Sigmoid colon (tissue), 6 donors: ENCODE measurements at regions not wholly inside any gene's neighbourhood (a gene's known extent, or its start where the extent isn't known, plus 50 kb on each side); places are given as distances from the start of the nearest gene placed in this dataset.

Source experiments
- DNase-seq: peaks from one replicate; pipeline ENCODE4 v3.0.0-alpha.2; 2019
- H3K27ac ChIP-seq, 4 donors: fragments of 200-600 bp; sonication (generic); one replicate each; pipeline ENCODE4 v1.5.1; 2016 to 2019; ENCODE audit warnings: mild to moderate bottlenecking in 1 of 4
- H3K27me3 ChIP-seq, 3 donors: fragments of 200-600 bp; sonication (generic); one replicate each; pipeline ENCODE4 v1.5.1; 2019; ENCODE audit warnings: mild to moderate bottlenecking in 1 of 3
- H3K36me3 ChIP-seq, 4 donors: fragments of 200-600 bp; sonication (generic); one replicate each; pipeline ENCODE4 v1.5.1; 2016 to 2019
- H3K4me1 ChIP-seq, 4 donors: fragments of 200-600 bp; sonication (generic); one replicate each; pipeline ENCODE4 v1.5.1; 2017 to 2019
- H3K4me3 ChIP-seq, 4 donors: fragments of 200-600 bp; sonication (generic); one replicate each; pipeline ENCODE4 v1.5.1; 2017 to 2019; ENCODE audit warnings: mild to moderate bottlenecking in 2 of 4, moderate library complexity in 1 of 4
- H3K9me3 ChIP-seq, 4 donors: fragments of 200-600 bp in 3 of 4; sonication (generic) in 3 of 4; one replicate each; pipeline versions ENCODE4 v1.5.1 to v1.6.1; 2013 to 2019
- EP300 ChIP-seq, 4 donors: sonication (generic); formaldehyde crosslinking; IDR thresholded peaks; one replicate each; pipeline ENCODE4 v1.6.1; 2017; ENCODE audit warnings: antibody characterized with exemption in 4 of 4
- POLR2A ChIP-seq, 2 donors: fragments of 450-650 bp; IDR thresholded peaks; one replicate each; pipeline ENCODE4 v1.6.1; 2016; ENCODE audit warnings: antibody characterized with exemption in 2 of 2, mild to moderate bottlenecking in 2 of 2, moderate library complexity in 2 of 2
- POLR2AphosphoS5 ChIP-seq, 4 donors: sonication (generic); formaldehyde crosslinking; IDR thresholded peaks; one replicate each; pipeline ENCODE4 v1.6.1; 2017; ENCODE audit warnings: antibody characterized with exemption in 4 of 4
- WGBS, 2 donors: extraction: QIAGEN DNeasy Blood & Tissue Kit; methylation state at CpG; one replicate each; pipeline ENCODE4 v1.1.7; 2013; 5-methylcytosine and 5-hydroxymethylcytosine counted together
- intact Hi-C: fragments of 100-400 bp; cut with DNase I; formaldehyde crosslinking; loops from one replicate; pipeline ENCODE4 v1.15.1; 2023
- TF ChIP-seq, protein P1 (sequence below), 4 experiments: fragments of 450-650 bp in 3 of 4; fragments of 200-600 bp in 1 of 4; IDR thresholded peaks; one replicate each; pipeline ENCODE4 v1.5.1; 2016 to 2019; ENCODE audit warnings: antibody characterized with exemption in 4 of 4, mild to moderate bottlenecking in 3 of 4, moderate library complexity in 2 of 4
- donor health status: healthy with polysubstance abuse.
- donor health status: healthy.

DNA sequence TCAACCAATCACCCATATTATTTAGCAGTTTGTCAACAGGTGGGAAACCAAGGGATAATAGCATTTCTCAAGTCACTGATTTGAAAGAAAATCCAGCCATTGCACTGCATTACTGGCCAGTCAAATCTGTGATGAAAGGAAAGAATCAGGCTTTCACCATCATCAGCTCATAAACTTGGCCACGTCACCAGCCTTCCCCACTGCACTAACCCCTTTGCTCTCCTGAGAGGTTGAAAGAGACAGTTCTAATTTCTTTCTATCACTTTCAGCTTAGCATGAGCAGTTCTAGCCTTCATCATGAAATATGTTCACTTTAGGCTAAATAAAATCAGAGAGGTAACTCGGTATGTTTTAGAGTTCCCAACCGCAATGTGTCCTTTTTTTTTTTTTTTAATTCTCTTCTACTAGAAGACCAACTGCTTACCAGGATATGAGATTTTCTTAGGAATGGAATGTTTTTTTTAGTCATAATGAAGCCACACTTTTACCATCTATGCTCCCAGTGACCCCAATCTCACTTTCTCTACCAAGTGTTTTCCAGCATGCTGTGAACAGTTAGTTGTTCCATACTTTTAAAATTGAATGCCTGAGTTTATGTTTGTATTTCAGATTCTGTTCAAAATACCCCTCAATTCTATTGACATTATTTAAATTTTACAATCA, 55.7 kb upstream of the SLC7A11 start:
- Histone ChIP-seq H3K36me3 (no peaks in the 10 kb centered on the region), H3K4me1 (no peaks in the 10 kb centered on the region), H3K9me3 (no peaks in the 10 kb centered on the region), H3K4me3 (no peak overlapping the region), H3K27me3 (no peaks in the 10 kb centered on the region), H3K27ac (no peak overlapping the region)
- TF ChIP-seq POLR2AphosphoS5 (IDR thresholded peaks at IDR 0.05) (no peak), POLR2A (IDR thresholded peaks at IDR 0.05) (no peak), EP300 (IDR thresholded peaks at IDR 0.05) (no peak)
- TF ChIP-seq, protein P1, sequence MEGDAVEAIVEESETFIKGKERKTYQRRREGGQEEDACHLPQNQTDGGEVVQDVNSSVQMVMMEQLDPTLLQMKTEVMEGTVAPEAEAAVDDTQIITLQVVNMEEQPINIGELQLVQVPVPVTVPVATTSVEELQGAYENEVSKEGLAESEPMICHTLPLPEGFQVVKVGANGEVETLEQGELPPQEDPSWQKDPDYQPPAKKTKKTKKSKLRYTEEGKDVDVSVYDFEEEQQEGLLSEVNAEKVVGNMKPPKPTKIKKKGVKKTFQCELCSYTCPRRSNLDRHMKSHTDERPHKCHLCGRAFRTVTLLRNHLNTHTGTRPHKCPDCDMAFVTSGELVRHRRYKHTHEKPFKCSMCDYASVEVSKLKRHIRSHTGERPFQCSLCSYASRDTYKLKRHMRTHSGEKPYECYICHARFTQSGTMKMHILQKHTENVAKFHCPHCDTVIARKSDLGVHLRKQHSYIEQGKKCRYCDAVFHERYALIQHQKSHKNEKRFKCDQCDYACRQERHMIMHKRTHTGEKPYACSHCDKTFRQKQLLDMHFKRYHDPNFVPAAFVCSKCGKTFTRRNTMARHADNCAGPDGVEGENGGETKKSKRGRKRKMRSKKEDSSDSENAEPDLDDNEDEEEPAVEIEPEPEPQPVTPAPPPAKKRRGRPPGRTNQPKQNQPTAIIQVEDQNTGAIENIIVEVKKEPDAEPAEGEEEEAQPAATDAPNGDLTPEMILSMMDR (IDR thresholded peaks at IDR 0.05): no peak
- DNase-seq: no peak
- intact Hi-C loops: no loop called here
- 76 to 81% methylated on average over 3 of the region's 3 CpGs for WGBS, 2 donors

DNA sequence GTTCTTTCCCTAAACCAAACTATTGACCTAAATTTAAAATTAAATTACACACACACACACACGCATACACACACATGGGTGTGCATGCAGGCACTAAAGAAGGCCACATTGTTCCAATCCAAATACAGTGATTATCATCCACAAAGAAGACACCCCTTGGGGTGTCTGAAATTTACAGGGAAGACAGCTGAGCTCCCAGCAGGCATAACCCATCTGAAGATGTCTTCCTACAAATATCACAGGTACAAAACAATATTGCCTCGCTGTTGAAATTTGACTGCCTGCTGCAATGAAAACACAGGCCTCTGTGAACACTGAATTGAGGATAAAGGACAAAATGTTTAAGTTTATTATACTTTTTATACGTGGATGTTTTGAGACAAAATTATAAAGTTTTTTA, 50.2 kb upstream of the SLC7A11 start:
- WGBS, 2 donors: 85 to 92% methylated on average over 3 of the region's 3 CpGs
- intact Hi-C loops: no loop called here
- Histone ChIP-seq H3K9me3 (no peaks in the 10 kb centered on the region), H3K27ac (no peak overlapping the region), H3K4me1 (no peaks in the 10 kb centered on the region), H3K36me3 (no peaks in the 10 kb centered on the region), H3K27me3 (no peaks in the 10 kb centered on the region), H3K4me3 (no peak overlapping the region)
- TF ChIP-seq EP300 (IDR thresholded peaks at IDR 0.05): no peak
- DNase-seq: no peak
